GM21515 (cell line): ENCODE measurements at regions not wholly inside any gene's neighbourhood (a gene's known extent, or its start where the extent isn't known, plus 50 kb on each side); places are given as distances from the start of the nearest gene placed in this dataset.

Source experiments
- ATAC-seq: cut with Tn5 transposase; IDR thresholded peaks from one replicate; pipeline ENCODE4 v1.9.1; 2021; ENCODE audit not compliant: unreplicated experiment

DNA sequence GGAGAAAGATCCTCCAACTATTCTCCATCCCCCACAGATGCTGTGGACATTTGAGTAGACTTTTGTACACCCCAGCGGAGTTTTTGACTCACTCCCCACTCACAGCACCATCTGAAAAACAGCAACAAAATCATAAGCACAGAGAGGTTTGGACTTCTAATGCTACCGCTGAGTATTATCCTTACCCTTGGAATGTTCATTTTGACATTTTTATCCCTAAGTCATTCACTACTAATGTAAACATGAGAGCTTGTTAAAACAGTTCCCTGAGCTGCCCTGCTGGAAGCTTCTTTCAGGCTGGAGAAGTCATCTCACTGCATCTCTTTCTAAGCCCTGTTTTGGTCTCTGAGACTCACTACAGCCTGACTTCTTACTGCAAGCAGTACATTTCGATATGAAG is 1045.9 kb downstream of the MCTP2 start:
- ATAC-seq, result no peak

DNA sequence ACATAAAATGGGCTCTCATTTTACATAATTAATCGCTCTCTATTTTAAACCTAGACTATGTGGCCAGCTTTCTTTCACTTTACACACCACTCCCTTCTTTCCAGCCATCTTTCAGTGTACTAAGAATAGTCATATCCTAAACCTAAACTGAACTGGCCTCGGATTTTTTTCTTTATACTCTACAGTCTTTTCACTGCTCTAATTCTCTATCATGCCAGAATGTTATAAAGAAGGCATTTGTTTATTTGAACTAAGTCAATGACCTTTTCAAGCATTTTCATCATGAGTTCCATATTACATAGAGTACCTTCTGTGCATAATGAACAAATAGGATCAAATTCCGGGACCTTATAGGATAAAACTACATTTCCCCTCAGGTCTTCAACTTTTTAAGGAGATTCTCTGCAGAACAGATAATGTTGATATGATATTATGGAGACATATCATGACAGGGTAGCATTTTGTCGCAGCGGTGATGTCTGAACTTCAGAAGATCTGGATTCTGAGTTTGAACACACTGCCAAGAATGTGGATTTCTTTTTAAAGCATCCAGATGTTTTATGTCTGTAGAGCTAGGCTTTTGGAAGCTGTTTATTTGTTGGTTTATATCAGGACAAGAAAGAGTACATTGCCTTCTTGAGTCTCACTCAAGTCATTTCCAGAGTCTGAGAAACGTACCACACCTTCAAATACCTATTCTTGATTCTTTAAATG is 1047.3 kb downstream of the MCTP2 start:
- ATAC-seq, result no peak

DNA sequence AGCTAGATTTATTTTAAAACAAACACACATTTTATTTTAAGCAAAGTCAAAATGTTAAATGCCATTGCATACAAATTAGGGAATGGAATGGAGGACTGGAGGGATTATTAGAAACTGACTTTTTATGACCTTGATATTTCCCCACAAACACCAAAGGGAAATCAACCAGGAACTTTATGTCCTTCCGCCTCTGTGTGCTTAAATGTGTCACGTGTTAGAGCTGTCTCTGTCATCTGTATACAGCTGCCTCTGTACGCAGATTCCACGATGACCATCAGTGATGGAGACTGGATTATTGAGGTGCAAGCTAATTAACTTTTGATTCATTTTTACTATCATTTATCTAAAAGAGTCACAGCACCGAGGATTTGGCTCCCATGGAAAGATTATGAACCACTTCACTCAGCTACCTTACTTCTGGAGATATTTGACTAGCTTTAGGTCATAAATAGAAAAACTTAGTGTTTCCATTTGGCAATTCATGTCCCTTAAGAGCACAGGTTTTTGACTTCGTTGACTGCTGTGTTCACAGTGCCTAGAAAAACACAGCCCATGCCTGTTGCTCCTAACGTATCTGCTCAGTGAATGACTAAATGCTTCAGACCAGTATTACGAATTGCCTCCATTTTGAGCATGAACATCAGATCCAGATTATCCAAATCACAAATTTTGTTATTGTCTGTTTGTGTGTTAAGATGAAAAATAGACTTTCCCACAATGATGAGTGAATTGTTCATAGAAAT is 1048.1 kb downstream of the MCTP2 start:
- ATAC-seq, result no peak

DNA sequence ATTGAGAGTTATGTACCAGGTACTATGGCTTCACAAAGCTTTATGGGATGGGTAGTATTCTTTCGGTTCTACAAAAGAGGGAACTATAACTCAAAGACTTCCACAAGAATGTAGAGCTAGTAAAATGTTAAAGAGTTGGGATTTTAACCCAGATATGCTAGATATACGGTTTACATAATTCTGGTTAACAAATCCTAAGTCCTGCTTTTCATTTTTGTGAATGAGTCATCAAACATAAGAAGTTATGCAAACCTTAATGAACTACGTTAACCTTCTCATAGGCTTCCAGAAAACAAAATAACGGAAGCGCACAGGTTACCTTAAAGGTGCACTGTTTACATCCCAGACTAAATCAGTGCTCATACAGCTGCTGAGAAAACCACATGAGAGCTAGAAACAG is 1049.3 kb downstream of the MCTP2 start:
- no peak for ATAC-seq

DNA sequence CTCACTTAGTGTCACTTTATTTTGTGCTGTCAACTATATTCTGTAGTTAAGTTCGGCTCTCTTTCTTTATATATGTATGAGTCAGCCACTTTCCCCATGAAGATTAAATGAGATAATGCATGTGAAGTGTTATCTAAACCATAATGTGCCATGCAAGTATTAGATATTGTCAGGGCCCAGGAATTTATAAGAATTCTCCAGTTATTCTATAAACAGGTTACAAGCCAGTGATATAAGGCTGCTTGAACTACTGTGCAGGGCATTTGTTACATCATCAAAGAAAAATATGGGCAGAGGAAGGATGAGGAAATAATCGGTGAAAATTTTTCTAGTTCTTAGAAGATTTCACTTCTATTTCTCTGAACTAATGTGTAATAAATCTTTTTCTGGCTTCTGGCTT is 1049.0 kb upstream of the NR2F2 start:
- ATAC-seq, result no peak

DNA sequence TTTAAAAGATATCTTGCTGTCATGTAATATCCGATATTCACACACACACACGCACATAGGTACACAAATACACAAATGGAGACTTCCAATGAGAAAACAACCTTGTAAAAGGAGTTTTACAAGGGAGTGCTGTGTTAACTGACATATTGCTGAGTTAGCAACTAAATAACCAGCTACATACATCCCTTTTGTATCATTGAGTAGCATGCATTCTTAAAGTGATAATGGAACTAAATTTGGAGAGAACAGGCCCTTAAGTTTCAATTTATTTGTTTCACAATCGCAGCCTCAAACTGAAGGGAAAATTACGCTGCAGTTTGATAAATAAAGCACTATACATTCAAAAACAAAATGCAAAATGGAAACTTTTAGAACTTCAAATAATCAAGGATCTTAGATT is 1046.0 kb upstream of the NR2F2 start:
- ATAC-seq, result no peak

DNA sequence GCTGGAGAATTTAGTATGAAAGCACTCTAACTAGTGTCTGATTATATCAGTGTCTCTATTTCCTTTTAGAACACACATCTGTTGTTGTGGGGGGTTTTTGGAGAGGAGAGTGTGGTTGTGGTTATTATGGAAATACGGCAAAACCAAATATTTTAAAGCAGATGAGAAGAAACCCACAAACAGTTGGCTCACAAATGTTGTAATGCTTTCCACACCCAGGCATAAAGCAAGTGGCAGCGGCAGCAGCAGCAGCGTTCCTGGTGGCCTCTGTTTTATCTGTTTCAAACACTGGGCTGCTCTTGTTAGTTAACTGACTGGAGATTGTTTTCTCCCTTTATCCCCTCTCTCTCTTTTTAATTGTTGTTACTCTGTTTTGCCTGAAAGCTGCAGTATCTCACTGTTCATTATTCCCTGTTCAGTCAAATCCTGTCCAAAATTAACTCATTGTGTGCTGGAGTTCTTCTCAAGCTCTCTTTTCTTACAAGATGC is 1045.5 kb upstream of the NR2F2 start:
- ATAC-seq, result no peak

DNA sequence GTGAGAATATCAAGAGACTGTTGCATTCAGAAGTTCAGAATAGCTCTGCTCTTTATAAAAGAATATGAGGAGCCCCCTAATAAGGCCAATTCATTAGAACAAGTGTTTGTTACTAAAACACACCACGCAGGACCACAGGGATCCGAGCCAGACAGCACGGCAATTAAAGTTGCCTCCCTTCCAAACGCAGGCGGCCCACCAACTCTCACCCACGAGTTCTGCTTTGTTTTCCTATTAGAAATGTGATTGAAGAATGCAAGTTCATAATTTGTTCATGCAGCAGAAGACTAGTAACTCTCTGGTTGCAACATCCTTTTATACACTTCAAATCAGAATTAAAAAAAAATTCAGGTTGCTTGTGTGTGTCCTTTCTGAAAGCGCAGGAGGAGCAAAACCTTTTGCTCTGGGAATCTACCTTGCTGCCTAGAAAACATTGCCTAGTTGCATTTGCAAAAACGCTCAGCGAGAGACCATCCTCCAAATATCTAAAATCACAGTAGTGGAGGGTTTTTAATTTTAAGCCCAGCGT is 1044.1 kb upstream of the NR2F2 start:
- ATAC-seq, result no peak

DNA sequence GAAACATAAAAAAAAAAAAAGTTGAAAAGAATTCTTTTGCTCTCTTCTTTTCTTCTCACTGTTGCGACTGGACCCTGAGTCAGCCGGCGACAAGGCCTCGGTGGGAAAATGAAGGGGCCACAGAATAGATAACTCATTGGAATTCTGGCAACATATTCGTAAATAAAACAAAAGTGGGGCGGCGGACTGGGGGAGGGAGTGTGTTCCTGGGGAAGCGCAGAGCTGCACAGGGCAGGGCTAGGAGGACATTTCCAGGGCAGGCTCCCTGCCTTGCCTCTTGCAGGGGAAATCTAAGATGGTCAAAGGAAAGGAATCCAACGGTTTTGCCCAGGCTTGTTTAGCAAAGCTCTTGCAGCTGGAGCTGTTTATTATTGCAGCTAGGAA is 1042.8 kb upstream of the NR2F2 start:
- no peak for ATAC-seq

DNA sequence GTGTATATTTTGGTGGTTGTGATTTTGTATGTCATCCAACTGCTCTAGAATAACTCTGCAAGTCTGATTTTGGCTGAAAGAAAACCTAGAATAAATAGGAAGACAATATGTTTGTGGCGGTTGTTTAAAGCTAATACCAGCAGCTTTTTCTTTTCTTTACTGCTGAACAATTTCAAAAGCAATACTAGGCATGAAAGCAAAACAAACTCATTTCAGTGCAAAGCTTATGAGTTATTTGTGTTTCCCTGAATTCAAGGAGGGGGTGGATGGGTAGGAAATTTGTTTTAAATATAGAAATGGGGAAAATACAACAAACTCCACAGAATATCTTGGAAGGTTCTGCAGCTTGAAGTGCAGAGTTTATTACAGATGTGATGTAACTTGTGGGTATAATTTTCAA is 1041.9 kb upstream of the NR2F2 start:
- no peak for ATAC-seq

DNA sequence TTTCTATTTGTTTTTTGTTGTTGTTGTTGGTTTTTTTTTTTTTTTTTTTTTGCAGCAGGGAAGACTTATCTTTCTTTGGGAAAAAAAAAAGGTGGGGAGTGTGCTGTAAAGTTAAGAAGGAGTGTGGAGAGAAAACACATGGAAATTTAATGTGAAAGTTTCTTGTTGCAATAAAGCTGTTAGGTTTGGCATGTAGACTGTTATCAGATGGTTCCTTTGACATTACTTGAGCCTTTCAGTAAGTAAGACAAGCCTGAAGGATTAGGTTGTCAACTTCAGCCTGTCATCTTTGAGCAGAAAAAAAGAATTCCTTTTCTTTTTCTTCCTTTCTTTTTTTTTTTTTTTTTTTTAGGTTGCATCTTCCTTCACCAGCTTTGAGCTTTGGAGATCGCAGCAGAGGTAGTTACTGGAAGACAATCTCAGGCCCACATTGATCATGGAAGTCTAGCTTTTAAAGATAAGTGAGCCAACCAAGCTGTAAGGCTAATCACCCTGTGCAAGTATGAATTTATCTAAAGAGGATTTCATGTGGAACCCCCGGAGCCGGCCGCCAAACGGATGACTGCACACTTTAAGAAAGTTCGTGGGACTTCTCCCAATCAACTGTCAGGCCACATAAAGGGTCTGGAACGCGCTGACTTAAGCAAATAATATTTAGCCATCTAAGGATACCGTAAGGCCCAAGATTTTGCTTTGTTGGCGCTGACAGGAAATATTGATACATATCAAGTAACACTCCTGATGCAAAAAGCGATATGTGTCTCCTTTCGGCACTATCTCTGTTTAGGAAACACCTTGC is 1040.1 kb upstream of the NR2F2 start:
- no peak for ATAC-seq

DNA sequence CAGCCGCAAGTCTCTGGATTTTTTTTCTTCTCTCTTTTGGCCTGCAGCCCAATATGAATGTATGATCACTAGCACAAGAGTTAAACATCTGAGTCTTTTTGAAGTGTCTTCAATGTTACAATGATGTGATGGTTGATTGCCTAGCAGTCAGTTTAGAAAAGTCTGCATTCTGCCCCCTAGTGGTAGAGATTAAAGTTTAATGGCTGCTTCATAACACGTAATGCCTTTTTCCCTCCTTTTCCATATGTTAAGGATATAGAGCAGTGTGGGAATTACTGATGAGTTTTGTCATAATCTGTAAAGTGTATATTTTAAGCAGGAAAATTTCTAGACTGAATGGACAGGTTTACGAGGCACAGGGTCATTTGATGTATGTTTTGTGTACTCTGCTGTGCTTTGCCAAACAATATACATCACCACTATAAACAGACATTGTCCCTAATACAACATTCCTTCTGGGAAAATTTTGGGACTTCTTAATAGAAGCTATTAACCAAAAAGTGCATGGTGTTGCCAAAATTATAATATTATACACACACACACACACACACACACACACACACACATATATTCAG is 1038.5 kb upstream of the NR2F2 start:
- no peak for ATAC-seq

DNA sequence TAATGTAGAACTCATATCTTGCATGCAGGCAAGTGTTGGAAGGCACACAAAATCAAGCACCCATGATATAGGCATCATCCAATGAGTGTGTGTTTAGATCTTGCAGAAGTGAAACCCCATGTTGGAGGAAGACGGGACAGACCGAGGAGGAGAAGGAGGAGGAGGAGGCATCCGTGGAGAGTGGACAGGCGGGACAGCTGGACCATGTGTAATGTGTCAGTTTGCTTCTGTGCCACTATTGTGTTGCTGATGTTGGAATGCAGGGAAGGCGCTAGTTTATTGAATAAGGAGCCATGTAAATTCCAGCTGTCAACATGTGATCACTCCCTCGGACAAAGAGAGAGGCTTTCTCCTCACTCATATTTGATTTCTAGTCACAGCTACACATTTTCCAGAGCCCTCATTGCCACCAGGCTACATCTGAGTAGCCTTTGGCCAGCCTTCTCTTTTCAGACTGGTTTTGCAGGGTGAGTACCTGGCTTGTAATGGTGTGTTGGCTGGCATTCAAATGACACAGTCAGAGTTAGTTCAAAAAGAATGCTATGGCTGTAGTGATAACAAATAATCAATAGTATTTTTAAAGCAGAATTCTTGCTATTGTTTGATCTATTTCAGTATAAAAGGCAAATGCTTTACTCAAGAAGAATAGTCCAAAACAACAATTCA is 1037.6 kb upstream of the NR2F2 start:
- no peak for ATAC-seq

DNA sequence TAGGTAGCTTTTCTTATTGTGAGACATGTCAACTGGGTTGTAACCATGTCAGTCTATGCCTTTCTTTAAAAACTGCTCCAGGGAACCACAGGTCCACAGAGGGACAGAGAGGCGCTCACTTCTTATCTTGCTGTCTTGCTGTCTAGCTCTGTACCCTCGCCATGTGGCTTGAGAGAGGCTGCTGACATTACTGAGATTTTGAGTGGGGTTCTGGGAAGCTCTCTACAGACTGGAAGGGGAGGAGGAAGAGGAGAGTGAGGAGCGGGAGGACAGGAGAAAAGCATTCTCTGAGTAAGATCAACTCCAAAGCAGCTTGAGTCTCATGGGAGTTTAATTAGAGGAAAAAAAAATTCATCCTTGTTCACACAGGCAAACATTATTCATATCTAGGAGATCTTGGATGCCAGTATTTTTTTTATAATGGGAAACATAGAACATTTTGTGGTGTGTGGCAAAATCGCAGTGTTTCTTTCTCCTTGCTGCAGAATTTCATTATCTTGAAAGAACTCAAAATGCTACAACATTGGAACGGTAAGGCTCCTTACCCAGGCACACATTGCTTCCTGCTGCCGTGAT is 1037.0 kb upstream of the NR2F2 start:
- no peak for ATAC-seq

DNA sequence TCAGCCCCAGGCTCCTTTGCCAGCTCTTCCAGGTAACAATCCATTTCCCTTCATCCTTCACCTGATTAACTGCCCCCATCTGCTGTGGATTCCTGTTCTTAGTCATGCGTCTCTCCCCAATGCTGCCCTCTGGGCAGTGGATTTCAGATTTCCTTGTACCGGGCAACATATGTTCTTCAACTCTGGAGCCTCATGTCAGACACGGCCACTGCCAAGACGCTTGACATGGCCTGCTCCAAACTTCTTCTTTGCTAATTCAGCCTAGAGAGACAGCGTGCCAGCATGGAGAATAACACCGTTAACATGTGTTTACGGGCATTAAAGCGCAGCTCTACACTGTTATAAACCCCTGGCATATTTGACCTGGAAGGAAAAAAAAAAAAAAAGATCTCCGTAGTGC is 1035.1 kb upstream of the NR2F2 start:
- no peak for ATAC-seq

DNA sequence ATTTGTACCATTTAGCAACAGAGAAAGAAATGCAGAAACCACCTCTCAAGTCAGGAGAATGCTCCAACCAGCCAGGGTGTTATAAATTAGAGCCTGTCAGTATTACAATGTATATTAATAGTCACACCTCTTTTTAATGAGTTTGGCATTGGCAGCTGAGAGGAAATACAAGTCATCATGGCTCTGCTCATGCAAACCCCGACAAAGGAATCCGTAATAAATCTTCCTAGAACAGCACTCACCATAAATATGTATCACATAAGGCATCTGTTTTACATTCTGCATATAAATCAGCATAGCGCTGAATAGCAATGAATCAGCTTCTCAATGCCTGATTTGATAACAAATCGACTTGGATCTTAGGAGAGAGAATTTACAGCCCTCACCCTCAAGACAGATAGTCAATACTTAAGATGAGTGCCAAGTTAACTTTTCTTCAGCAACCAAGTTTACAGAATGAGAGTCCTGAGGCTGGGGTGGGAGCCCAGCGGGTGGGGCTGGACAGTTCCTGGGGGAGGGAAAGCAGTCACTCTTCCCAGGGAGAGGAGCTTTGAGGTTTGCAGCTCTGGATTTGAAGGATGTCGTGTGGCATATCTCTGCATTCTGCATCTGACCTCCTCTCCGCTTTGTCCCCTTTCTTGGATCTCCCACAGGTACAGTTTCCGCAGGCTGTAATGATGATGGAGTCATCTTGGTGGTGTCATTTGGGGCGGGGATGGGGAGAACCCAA is 1034.4 kb upstream of the NR2F2 start:
- no peak for ATAC-seq

DNA sequence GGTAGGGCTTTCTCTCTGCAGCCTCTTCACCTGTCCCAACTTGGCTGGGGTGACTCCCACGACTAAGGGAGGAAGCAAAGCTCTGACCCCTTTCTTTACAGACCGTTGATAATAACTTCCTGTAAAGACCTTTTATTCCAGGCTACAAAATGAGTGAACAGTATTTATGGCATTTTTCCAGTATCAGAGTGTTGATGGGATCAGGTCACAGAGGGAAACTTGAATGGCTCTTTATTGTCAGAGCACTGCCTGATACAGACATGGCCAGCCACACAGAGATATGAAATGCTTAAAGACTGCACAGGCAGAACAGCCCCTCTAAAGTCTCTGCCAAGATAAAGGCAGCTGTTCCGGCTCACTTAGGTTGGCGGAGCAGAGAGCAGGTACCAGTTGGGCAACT is 1033.9 kb upstream of the NR2F2 start:
- ATAC-seq, result no peak

DNA sequence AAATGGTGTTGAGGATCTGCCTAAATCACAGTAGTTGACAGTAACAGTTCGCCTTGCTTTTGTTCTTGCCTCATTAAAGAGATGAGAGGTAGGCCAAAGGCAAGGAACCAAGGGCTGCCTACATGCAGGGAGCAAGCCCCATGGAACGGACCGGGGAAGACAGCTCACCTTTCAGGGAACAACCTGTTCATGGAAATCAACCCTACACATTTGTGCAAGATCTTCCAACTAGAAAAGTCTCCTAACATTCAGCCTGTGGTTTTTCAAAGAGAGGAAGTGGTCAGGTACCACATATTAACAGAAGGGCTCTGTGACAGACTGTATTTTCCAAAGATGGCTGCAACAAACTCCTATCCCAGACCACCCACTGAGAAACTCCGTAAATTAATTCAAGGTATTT is 1031.8 kb upstream of the NR2F2 start:
- ATAC-seq, result no peak

DNA sequence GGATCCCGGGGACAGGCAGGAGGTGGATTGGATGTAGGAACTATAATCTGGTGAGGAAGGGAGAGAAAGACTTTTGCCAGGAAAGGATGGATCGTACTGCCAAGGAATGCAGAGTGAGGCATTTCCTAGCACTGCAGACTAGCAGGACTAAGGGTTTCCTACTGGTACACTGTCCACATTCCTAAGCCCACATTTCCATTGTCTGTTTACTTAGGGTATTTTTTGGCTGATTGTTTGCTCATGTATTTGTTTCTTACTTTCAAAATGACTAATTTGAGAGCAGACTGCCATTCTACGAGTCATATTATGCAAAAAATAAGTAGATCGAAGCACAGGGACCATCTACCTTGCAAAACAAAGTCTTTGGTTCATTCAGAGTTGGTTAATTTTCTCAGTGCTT is 1029.5 kb upstream of the NR2F2 start:
- ATAC-seq, result no peak

DNA sequence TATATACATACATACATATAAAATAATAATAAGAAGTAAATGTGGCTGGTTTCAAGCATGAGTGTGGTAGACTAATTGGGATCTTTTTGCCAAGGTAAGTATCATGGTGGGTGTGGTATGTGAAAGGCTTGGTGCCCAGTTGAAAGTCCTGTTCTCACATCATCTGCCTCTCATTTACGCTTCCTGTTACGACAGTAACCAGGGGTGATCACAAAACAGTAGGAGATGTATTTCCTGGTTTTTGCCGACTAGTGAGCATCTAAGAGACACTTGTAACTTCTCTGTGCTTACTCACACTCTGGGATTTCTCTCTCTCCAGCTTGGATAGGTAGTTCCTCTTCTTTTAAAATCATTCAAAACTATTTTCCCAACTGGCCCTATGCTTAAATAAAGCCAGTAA is 1028.3 kb upstream of the NR2F2 start:
- no peak for ATAC-seq
